ENCODE measurements at regions not wholly inside any gene's neighbourhood (a gene's known extent, or its start where the extent isn't known, plus 50 kb on each side); places are given as distances from the start of the nearest gene placed in this dataset.

DNA sequence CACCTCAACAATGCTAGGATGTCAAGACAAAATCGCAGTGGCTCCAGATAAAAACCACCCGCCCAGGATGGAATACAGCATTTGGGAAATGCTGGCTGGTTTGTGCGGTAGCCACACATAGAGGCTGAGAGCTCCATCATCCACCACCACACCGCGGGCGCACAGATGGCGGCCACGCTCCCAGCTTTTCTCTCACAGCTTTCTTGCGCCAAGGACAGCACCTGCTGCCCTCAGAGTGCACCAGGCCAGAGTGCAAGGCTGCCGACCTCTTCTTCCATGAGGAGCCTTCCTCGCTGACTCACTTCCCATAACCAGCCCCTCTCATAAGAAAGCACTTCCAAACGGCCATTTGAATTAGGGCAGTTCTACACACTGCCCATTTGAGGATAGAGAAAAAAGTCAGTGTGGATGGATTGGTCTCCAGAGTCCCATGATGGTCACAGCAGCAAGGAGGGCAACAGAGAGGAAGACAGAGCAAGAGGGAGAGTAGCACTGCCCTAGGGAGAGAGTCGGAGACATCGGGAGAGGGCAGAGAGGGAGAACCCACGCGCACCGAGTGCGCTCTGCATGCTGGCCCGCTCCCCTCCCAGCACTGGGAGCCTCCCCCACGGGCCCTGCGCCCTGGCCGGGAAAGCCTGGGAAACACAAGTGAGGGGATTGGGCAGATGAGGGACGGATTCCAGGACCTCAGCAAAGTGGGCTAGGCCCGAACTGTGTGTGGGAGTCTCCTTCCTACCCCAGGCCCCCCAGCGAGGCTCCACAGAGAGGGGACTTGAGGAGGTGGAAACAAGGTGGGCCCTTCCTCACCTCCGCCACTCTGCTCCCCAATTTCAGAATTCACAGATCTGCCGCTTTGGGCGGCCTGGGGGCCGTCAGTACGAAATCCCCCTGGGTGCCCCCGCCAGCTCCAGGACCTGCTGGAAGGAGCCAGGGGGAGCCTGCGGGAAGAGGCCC is 156.9 kb downstream of the USP12 start:
- no peak for DNase-seq

DNA sequence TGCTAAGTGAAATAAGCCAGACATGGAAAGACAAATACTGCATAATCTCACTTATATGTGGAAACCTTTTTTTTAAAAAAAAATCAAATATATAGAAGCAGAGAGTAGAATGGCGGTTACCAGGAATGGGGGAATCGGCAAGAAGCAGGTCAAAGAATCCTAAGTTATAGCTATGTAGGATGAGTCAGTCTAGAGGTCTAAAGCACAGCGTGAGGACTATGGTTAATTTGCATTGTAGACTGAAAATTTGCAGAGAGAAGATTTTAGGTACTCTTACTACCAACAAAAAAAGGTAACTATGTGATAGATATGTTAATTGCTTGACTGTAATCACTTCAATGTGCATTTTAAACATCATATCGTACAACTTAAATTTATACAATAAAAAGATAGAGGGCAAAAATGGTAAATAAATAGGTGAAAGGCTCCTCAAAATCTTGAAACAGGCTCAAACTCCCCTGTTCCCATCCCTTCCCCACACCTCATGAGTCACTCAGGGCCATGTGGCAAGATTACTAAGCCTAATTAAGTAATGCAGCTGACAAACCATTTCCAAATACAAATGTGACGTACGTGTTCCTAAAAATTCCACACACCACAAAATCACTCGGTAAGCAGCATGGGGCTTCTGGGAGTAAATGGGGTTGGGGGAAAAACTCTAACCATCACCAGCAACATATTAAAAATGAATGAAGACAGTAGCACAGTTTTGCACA is 159.0 kb downstream of the USP12 start:
- DNase-seq = no peak

DNA sequence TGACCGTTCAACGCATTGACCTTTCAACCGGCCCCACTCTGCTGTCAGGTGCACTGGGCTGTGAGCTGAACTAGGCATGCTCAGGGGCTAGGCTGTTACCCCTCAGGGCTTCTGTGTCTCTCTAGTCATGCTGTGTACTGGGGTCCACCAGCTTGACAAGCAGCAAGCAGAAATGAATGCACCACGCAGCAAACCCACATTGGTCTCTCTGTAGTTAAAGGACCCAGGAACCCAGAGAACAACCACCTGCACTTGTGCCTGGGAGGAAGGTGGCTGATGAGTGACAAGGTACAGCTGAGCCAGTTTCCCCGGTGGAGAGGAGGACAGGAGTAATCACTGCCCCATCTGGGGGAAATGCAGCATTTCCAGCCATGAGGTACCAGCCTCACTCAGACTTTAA is 159.9 kb downstream of the USP12 start:
- no peak for DNase-seq

DNA sequence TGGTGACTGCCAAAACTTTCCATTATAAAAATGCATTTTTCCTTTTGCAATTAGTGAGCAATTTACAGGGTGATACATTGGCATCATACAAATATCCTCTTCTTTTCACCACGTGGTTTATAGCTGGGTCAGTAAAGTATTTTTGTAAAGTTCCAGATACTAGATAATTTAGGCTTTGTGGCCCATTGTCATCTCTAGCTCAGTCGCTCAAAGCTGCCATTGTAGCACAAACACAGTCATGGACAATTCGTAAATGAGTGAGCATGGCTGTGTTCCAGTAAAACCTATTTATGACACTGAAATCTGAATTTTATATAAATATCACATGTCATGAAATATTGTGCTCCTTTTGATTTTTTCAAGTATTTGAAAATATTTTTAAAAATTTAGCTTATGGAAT is 162.9 kb downstream of the USP12 start:
- no peak for DNase-seq

DNA sequence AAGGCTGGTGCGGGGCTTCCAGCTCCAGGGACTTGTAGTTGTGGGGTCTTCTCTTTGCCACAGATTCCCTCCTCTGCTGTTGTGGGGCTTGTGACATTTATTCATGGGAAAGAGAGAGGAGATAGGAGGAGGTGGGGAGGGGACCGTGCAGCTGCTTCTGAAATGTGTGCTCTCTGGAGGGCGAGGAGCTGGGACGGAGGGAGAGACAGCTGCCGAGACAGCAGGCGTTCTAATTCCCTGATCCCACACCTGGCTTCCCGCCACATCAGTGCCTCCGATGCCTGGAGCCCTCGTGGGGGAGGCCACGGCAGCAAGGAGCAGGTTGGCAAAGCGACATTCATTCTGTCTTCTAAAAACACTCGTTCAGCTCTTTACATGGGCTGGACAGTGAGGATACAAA is 164.4 kb downstream of the USP12 start:
- no peak for DNase-seq

DNA sequence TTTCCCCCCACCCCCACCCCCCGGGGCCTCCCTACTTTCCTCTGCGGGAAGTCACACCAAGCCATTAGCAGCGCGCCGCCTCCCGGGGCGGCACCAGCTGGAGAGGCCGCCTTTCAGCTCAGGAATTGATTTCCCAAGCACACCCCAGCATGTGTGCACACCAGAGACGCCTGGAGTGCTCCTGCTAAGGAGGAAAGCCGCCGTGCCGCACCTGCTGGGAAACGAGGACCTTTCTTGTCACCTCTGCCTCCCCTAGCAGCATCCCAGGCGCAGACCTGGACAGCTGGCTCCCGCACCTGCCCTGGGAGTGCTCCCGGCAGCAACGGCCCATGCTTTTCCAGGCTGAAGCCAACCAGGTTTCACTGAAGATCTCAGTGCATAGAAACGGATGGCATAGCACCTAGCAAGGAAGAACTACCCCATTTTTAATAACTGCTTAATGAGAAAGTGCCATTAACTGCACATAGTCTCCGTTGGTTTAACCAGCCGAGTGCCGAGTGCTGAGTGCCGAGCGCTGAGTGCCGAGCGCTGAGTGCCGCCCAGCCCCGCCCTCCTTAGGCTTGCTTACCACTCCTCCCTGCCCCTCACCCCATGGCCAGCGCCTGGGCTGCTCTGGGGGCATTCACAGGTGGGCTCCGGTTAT is 165.0 kb downstream of the USP12 start:
- DNase-seq = no peak

DNA sequence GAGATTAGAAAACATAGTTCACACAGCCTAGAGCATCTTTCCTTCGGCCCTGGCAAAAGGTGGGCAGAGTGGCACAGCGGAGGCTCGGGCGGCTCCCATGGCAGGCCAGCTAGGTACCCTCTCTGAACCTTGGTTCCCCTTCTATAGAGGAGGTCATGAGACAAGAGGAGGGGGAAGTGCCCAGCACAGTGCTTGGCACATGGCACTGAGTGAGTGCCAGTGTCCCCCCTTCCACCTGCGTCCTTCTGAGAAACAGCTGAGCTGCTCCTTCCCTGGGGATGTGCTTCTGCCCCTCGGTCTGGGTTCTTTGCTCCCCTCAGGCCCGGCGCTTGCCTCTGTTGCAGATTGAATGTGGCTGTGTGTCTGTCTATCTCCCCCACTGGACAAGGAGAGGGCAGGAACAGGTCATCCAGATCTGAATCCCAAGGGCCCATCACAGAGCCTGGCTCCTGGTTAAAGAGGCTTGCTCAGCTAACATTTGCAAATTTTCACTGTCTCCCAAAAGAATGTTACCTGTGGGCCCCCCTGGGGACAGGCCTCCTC is 165.6 kb downstream of the USP12 start:
- no peak for DNase-seq

DNA sequence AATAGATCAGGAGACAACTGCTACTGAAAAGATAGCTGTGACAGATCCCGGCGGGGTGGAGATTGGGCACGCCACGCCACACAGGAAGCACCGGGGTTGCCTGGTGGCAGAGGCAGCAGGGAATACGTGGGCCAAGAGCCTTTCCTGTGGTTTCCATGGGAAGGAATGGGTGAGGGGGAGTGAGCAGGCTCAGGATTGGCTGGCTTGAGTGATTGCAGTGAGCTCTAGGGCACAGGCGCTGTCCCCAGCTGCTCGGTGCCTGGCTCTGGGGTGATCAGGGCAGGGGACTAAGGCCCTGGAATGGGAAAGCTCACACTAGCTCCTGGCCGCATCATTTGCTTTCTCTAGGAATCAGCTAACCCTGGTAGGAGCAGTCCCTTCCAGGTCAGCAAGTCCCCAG is 166.1 kb downstream of the USP12 start:
- DNase-seq = no peak

DNA sequence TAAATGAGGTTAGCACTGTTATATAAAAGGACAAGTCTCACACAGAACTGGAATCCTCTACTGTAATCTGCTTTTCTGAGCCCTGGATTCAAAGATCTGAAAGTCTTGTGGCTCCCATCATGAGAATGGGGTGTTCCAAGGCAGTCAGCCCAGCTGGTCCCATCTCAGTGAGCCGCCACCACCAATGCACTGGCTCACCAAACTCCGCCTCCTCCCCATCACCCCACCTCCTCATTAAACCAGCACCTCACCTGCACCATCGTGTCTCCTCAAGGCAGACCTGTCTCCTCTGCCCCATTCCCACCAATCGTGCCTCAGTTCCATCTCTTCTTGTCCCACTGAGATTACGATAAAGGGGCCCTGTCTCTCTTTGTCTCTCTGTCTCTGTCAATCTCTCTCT is 166.7 kb downstream of the USP12 start:
- DNase-seq = no peak

DNA sequence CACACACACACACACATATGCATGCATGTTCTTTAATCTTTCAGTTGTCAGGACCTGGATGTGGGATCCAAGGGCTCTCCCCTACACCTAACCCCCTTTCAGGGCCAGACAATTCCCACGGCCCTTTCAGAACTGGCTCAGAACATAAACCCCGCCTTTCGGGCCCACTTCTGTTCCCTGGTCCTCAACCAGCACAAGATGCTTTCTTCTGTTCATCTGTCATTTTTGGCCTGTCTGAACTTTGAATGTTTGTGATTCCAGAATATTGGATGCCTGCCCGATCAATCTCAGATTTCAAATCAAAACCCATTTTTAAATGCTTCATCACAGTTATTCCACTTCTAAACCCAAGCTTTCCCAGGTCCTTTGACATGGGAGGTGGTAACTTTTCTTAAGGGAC is 167.3 kb downstream of the USP12 start:
- DNase-seq = no peak

DNA sequence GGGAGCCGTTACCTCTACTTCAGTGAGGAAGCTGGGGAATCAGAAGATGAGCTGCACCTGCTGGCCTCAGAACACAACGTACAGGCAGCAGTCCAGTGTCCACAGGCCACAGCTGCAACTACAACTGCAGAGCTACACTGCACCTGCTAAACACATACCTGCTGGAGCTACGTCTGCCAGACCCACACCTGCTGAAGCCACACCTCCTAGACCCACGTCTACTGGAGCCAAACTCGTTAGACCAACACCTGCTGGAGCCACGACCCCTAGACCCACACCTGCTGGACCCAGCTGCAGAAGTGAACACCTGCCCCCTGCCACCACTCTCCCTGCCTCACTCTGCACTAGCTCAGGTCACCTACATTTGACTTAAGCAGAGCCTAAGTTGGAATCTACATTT is 169.9 kb downstream of the USP12 start:
- DNase-seq = no peak

DNA sequence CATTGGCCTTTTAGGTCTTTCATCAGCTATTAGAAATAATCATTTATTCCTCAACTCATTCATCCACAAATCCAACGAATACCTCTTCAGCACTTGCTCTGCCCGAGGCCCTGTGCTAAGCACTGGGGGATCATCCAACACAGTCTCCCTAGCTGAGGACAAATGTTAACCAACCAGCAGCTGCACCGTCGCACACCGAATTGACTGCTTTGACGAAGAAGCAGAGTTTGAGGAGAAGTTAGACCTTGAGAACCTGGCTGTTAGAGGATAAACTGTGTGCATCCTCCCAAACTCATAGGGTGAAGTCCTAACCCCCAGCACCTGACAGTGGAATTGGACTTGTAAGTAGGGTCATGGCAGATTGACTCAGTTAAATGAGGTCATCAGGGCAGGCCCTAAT is 170.9 kb downstream of the USP12 start:
- DNase-seq = no peak

DNA sequence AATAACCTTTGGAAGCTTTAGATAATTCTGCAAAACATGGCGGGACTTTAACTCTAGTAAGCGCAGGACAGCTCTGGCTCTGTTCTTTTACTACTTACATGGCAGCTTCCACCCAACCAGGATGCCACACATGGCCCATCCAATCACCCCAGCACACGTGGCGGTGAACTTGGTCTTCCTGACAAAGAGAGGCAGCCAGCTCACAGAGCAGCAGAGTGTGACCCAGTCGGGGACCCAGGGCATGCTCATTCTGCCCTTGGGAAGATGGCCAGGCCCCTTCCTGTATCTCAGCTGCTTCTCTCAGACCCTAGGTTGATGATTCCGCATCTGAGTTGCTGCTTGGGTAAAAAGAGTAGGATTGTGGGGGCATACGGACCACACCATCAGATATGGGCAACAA is 172.1 kb downstream of the USP12 start:
- no peak for DNase-seq

DNA sequence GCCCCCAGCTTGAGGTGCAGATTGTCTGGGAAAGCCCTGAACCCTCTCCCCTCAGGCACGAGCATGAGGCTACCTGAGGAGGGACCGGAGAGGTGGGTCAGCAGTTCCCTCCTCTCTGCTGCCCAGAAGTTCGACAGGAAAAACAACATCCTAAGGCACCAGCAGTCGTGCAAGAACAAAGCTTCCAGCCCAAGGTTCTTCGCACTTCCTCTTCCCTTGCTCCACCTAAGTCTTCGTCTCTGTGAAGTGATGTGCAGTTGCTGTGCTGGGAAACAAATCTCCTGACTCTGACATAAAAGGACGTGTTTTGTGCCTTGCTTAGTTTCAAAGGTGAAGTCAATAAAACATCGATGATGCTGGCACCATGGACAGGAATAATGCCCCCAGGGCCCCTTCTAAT is 173.3 kb downstream of the USP12 start:
- DNase-seq = no peak

DNA sequence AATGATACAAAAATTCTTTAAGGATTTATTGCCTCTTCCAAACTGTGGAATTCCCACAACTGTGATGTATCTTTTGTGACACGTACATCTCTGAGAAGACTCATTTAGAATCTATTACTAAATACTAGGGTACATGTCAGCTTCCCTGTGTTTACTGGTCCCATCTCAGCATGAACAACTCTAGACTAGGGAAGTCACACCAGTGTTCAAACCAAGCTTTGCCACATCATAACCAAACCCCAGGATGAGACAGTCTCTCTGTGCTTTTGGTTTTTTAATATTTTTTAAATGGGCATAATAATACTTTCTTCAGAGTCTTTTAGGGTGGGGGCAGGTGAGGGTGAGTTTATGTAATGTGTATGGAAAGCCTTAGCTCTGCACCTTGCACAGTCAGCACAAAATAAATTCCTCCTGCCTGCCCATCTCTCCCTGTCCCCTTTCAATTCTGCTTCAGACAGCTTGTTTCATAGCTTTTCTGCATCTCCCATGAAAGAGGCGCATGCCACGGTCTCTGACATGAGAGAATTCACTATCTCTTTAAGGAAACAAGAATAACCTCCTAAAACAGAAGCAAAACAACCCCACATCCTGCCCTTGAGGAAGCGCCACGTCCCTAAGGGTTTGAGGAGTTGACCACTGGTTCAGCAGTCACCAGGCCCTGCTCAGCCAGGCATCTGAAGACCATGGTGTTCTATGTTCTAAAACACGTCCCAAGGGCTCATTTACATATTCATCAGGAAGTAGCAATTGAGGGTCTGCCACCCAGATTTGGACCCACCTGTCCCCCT is 174.5 kb downstream of the USP12 start:
- no peak for DNase-seq

DNA sequence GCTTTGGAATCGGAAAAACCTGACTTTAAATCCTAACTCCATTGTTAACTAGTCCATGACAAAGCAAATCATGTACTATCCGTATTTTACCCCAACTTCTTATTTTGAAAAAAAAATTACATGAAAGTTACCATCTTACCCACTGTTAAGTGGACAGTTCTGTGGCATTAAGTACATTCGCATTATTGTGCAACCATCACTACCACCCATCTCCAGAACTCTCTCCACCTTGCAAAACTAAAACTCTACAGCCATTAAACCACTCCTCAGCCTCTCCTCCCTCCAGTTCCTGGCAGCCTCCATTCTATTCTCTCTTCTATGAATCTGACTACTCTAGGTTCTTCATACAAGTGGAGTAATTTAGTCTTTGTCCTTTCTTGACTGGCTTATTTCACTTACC is 176.5 kb downstream of the USP12 start:
- no peak for DNase-seq

DNA sequence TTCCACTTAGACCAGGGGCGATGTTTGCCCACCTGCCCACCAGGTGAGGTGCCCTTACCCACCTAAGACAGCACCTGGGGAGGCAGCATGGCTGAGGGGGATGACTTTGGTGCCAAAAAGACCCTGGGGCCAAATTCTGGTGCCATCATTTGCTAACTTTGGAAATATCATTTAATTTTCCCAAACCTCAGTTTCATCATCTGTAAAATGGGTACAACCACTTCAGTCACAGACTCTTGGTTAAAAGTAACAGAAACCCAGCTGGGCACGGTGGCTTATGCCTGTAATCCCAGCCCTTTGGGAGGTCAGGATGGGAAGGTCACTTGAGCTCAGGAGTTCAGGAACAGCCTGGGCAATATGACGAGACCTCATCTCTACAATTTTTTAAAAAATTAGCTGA is 177.8 kb downstream of the USP12 start:
- DNase-seq = no peak

DNA sequence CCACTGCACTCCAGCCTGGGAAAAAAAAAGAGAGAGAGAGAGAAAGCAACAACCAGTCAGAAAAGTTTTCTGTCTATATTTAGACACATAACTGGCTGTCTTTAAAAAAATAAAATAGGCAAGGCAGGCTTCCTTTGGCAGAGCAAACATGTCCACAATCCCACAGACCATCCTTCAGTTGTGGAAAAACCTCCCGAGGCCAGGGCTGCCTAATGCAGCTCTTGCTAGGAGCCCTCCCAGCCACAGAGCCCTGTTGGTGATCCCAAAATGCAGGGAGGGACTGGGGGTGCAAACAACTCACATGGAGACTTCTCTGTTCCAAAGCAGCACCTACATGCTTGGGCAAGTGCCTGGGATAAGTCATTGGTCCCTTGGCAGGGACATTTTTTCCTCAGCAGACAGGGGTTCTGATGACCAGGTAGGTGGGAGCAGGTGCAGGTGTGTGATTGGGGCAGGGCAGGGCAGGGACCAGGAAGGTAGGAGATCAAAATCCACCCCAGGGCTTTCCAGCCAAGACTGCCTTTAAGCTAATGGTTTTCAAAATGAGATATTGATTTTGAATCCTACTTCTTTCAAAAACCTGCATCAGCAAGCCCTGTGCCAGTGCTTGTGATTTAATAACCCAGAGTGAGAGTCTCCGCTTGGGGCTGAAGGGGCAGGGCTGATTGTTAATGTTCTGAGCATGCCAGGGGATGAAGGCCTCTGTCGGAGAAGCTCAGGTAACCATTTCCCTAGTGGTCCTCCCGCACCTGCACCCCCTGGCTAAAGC is 178.5 kb downstream of the USP12 start:
- no peak for DNase-seq

DNA sequence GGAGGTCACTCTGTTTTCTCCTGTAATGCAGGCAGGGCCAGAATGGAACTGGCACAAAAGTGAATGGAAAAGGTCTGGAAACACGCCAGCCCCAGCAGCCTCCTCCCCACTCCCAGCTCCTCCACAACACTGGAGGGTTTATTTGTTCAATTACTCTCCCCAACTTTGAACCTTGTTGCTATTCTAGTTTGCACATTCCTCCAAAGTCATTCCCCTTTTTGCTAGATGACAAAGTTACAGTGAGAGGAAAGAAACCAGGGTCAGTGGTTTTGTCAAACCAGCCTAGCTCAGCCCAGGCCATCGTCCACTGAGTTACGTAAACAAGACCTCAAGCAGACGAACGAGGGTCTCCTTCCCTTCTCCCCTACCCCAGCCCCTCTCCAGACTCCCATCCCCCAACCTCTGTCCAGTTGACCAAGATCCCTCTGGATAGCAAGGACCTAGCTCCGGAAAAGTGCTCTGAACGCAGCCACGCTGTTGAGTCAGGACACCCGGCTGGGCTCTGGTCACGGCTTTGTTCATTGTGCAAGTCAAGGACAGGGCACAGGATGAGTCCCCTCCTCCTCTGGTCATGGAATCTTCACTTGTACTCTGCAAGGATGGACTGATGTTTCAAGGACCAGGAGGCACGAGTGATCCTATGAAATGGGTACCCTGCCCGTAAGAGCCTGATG is 180.0 kb downstream of the USP12 start:
- no peak for DNase-seq

DNA sequence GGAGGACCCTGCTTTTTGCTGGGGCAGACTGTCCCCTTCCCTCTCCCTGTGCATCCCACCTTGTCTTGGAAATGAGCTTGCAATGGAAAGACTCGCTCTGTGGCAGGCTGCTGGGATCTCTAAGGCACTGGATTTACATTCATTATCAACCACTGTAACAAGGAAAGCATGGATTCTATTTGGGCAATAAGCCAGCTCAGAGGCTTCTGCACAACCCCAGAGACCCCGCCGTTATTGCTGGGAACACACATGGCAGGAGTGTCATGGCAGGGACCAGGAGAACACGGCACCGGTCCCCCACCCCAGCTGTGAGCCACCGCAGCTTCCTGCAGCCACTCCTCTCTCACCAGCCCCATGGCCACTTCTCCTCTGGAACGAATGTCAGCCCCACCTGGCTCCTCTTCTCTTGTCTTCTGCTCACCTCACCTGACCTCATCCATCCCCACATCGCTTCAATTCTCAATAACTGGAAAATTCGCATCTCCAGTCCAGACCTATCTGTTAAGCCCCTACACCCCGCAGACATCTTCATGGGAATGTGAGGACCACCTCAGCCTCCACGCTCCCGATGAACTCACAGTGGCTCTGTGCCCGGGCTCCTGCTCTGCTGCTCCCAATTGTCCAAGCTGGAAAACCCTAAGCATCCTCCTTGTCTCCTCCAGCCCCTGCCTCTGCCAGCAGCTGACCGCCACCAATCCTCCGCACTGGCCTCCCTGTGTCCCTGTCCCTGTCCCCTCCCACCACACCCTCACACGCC is 181.5 kb downstream of the USP12 start:
- DNase-seq = no peak

Data from NK-92 treated with Interleukin-12 subunit alpha and Interleukin-12 subunit beta, amount 100 ng/mL, for 24 hours (cell line).